ENCODE measurements at regions not wholly inside any gene's neighbourhood (a gene's known extent, or its start where the extent isn't known, plus 50 kb on each side); places are given as distances from the start of the nearest gene placed in this dataset.

GRCh38 chr21:15279482-15279881, 214.7 kb upstream of the NRIP1 start:
- Histone ChIP-seq H3K4me2 (replicated peaks; ENCODE audit: extremely low read depth, low read length, poor library complexity, severe bottlenecking) (no peak overlapping the region), H3K4me3 (replicated peaks in 1 of 3; ENCODE audit: low read depth in 2 of 3, low read length in 3 of 3) (no peak overlapping the region), H3K36me3 (replicated peaks in 1 of 2; ENCODE audit: control insufficient read depth in 1 of 2, insufficient read depth in 2 of 2, low read length in 2 of 2) (no peaks in the 10 kb centered on the region), H3K27me3 (ENCODE audit: control insufficient read depth in 2 of 2, insufficient read depth in 2 of 2, low read length in 2 of 2) (no peaks in the 10 kb centered on the region), H3K9ac (ENCODE audit: insufficient read depth, low read length, poor library complexity, severe bottlenecking) (no peak overlapping the region), H3K27ac (ENCODE audit: low read depth in 1 of 2, low read length in 2 of 2) (no peak overlapping the region), H3K9me3 (replicated peaks in 1 of 2; ENCODE audit: control insufficient read depth in 1 of 2, insufficient read depth in 1 of 2, low read length in 2 of 2) (peaks cover 0 to 3% of the 10 kb centered on the region in 2 donors), H3K79me2 (ENCODE audit: insufficient read depth, low read length) (no peaks in the 10 kb centered on the region), H4K20me1 (ENCODE audit: insufficient read depth, low read length) (no peaks in the 10 kb centered on the region), H2AFZ (ENCODE audit: insufficient read depth, low read depth, low read length, poor library complexity, severe bottlenecking) (no peak overlapping the region), H3K4me1 (ENCODE audit: control insufficient read depth in 1 of 2, insufficient read depth in 2 of 2, low read length in 2 of 2) (no peaks in the 10 kb centered on the region)
- H3K36me3 Mint-ChIP-seq, result no peaks in the 10 kb centered on the region
- peaks cover 2% of the 10 kb centered on the region for H3K4me1 Mint-ChIP-seq
- H3K9me3 Mint-ChIP-seq, result peaks cover 2 to 13% (median 6%) of the 10 kb centered on the region in 7 donors
- peaks cover 0 to 5% (median 4%) of the 10 kb centered on the region in 3 donors for H3K27me3 Mint-ChIP-seq (ENCODE audit: low read depth in 3 of 3)
- intact Hi-C loops (cut with micrococcal nuclease), result no loop called here
- no peak overlapping the region for H3K4me3 Mint-ChIP-seq
- no peak overlapping the region for H3K27ac Mint-ChIP-seq
- no peak for DNase-seq
- TF ChIP-seq, protein P1, sequence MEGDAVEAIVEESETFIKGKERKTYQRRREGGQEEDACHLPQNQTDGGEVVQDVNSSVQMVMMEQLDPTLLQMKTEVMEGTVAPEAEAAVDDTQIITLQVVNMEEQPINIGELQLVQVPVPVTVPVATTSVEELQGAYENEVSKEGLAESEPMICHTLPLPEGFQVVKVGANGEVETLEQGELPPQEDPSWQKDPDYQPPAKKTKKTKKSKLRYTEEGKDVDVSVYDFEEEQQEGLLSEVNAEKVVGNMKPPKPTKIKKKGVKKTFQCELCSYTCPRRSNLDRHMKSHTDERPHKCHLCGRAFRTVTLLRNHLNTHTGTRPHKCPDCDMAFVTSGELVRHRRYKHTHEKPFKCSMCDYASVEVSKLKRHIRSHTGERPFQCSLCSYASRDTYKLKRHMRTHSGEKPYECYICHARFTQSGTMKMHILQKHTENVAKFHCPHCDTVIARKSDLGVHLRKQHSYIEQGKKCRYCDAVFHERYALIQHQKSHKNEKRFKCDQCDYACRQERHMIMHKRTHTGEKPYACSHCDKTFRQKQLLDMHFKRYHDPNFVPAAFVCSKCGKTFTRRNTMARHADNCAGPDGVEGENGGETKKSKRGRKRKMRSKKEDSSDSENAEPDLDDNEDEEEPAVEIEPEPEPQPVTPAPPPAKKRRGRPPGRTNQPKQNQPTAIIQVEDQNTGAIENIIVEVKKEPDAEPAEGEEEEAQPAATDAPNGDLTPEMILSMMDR (IDR thresholded peaks at IDR 0.05), result no peak
- no CpG with 5 or more reads among the region's 1 CpG for WGBS (ENCODE audit: insufficient coverage)

- H3K4me1 Mint-ChIP-seq, result no peaks in the 10 kb centered on the region
- Histone ChIP-seq H3K4me3 (replicated peaks in 1 of 3; ENCODE audit: low read depth in 2 of 3, low read length in 3 of 3) (no peak overlapping the region), H3K36me3 (replicated peaks in 1 of 2; ENCODE audit: control insufficient read depth in 1 of 2, insufficient read depth in 2 of 2, low read length in 2 of 2) (no peaks in the 10 kb centered on the region), H2AFZ (ENCODE audit: insufficient read depth, low read depth, low read length, poor library complexity, severe bottlenecking) (no peak overlapping the region), H3K4me1 (ENCODE audit: control insufficient read depth in 1 of 2, insufficient read depth in 2 of 2, low read length in 2 of 2) (no peaks in the 10 kb centered on the region), H3K79me2 (ENCODE audit: insufficient read depth, low read length) (no peaks in the 10 kb centered on the region), H3K4me2 (replicated peaks; ENCODE audit: extremely low read depth, low read length, poor library complexity, severe bottlenecking) (no peak overlapping the region), H3K9me3 (replicated peaks in 1 of 2; ENCODE audit: control insufficient read depth in 1 of 2, insufficient read depth in 1 of 2, low read length in 2 of 2) (peaks cover 0 to 3% of the 10 kb centered on the region in 2 donors), H3K27me3 (ENCODE audit: control insufficient read depth in 2 of 2, insufficient read depth in 2 of 2, low read length in 2 of 2) (no peaks in the 10 kb centered on the region), H3K9ac (ENCODE audit: insufficient read depth, low read length, poor library complexity, severe bottlenecking) (no peak overlapping the region), H3K27ac (ENCODE audit: low read depth in 1 of 2, low read length in 2 of 2) (no peak overlapping the region), H4K20me1 (ENCODE audit: insufficient read depth, low read length) (no peaks in the 10 kb centered on the region)
- H3K4me3 Mint-ChIP-seq, result no peak overlapping the region
- H3K27ac Mint-ChIP-seq, result no peak overlapping the region
- TF ChIP-seq, protein P1 (IDR thresholded peaks at IDR 0.05), result no peak
- peaks cover 0 to 5% (median 1%) of the 10 kb centered on the region in 3 donors for H3K27me3 Mint-ChIP-seq (ENCODE audit: low read depth in 3 of 3)
- peaks cover 2 to 13% (median 8%) of the 10 kb centered on the region in 7 donors for H3K9me3 Mint-ChIP-seq
- WGBS (ENCODE audit: insufficient coverage), result 100% methylated on average over 1 of the region's 3 CpGs
- intact Hi-C loops (cut with micrococcal nuclease), result no loop called here
- no peaks in the 10 kb centered on the region for H3K36me3 Mint-ChIP-seq
- no peak for DNase-seq
Observed at GRCh38 chr21:15281714-15282113, 216.9 kb upstream of the NRIP1 start.

Measured in CD14-positive monocyte (primary cell).